CD14-positive monocyte (primary cell): ENCODE measurements at regions not wholly inside any gene's neighbourhood (a gene's known extent, or its start where the extent isn't known, plus 50 kb on each side); places are given as distances from the start of the nearest gene placed in this dataset.

Experiments
- DNase-seq, 3 donors: peaks; one replicate each; pipeline ENCODE4 v3.0.0-alpha.2; 2011 to 2022
- H2AFZ ChIP-seq: 2 replicates; pipeline ENCODE4 v1.6.0; 2012; ENCODE audit warnings: mild to moderate bottlenecking, low read depth, low read length, inconsistent platforms; ENCODE audit not compliant: insufficient read depth, poor library complexity, severe bottlenecking
- H3K27ac ChIP-seq, 2 donors: 1 replicate in 1 of 2; 2 replicates in 1 of 2; pipeline ENCODE4 v1.5.1; 2012 to 2013; ENCODE audit warnings: low read length in 2 of 2, control low read depth in 1 of 2, inconsistent platforms in 1 of 2, low read depth in 1 of 2, mild to moderate bottlenecking in 1 of 2
- H3K27me3 ChIP-seq, 2 donors: one replicate each; pipeline versions ENCODE4 v1.6.0 to v1.6.1; 2011 to 2013; ENCODE audit warnings: low read length in 2 of 2; ENCODE audit not compliant: control insufficient read depth in 2 of 2, insufficient read depth in 2 of 2
- H3K36me3 ChIP-seq, 2 donors: replicated peaks in 1 of 2; 1 replicate in 1 of 2; 2 replicates in 1 of 2; pipeline versions ENCODE4 v1.5.1 to v1.6.1; 2012 to 2013; ENCODE audit warnings: low read length in 2 of 2, control low read depth in 1 of 2, inconsistent platforms in 1 of 2, mild to moderate bottlenecking in 1 of 2; ENCODE audit not compliant: insufficient read depth in 2 of 2, control insufficient read depth in 1 of 2
- H3K4me1 ChIP-seq, 2 donors: 1 replicate in 1 of 2; 2 replicates in 1 of 2; pipeline versions ENCODE4 v1.5.1 to v1.6.1; 2012 to 2013; ENCODE audit warnings: low read length in 2 of 2, control low read depth in 1 of 2, inconsistent platforms in 1 of 2, mild to moderate bottlenecking in 1 of 2, moderate library complexity in 1 of 2; ENCODE audit not compliant: insufficient read depth in 2 of 2, control insufficient read depth in 1 of 2
- H3K4me2 ChIP-seq: replicated peaks from 2 replicates; pipeline ENCODE3; 2012; ENCODE audit warnings: low read length, moderate library complexity, mild to moderate bottlenecking; ENCODE audit not compliant: poor library complexity, severe bottlenecking; ENCODE audit errors: extremely low read depth
- H3K4me3 ChIP-seq, 3 experiments: fragments of 200-600 bp in 1 of 3; sonication (generic) in 1 of 3; replicated peaks in 1 of 3; 1 replicate in 2 of 3; 2 replicates in 1 of 3; pipeline ENCODE4 v1.5.1; 2011 to 2013; ENCODE audit warnings: low read length in 3 of 3, mild to moderate bottlenecking in 3 of 3, control low read depth in 2 of 3, low read depth in 2 of 3, inconsistent platforms in 1 of 3, moderate library complexity in 1 of 3
- H3K79me2 ChIP-seq: 2 replicates; pipeline ENCODE4 v1.6.0; 2012; ENCODE audit warnings: mild to moderate bottlenecking, control low read depth, inconsistent platforms, low read length, moderate library complexity; ENCODE audit not compliant: insufficient read depth
- H3K9ac ChIP-seq: 2 replicates; pipeline ENCODE4 v1.6.0; 2017; ENCODE audit warnings: low read length, mild to moderate bottlenecking; ENCODE audit not compliant: insufficient read depth, poor library complexity, severe bottlenecking
- H3K9me3 ChIP-seq, 2 donors: replicated peaks in 1 of 2; 1 replicate in 1 of 2; 2 replicates in 1 of 2; pipeline versions ENCODE4 v1.5.1 to v1.6.1; 2012 to 2013; ENCODE audit warnings: low read length in 2 of 2, control low read depth in 1 of 2; ENCODE audit not compliant: control insufficient read depth in 1 of 2, insufficient read depth in 1 of 2
- H4K20me1 ChIP-seq: 2 replicates; pipeline ENCODE4 v1.6.0; 2012; ENCODE audit warnings: mild to moderate bottlenecking, low read length, control low read depth, moderate library complexity; ENCODE audit not compliant: insufficient read depth
- H3K27ac Mint-ChIP-seq, 7 donors: one replicate each; pipeline ENCODE4 v1.8.0; 2020; ENCODE audit warnings: mild to moderate bottlenecking in 7 of 7, mixed read lengths in 7 of 7, moderate library complexity in 6 of 7, inconsistent platforms in 2 of 7
- H3K27me3 Mint-ChIP-seq, 3 donors: one replicate each; pipeline ENCODE4 v1.8.0; 2021 to 2022; ENCODE audit warnings: low read depth in 3 of 3, mild to moderate bottlenecking in 3 of 3, mixed read lengths in 3 of 3, moderate library complexity in 3 of 3, inconsistent platforms in 1 of 3
- H3K36me3 Mint-ChIP-seq, 2 donors: one replicate each; pipeline ENCODE4 v1.8.0; 2020; ENCODE audit warnings: mixed read lengths in 2 of 2, inconsistent platforms in 1 of 2, mild to moderate bottlenecking in 1 of 2
- H3K4me1 Mint-ChIP-seq: one replicate; pipeline ENCODE4 v1.8.0; 2020; ENCODE audit warnings: mild to moderate bottlenecking, mixed read lengths
- H3K4me3 Mint-ChIP-seq, 2 donors: one replicate each; pipeline ENCODE4 v1.8.0; 2020; ENCODE audit warnings: mild to moderate bottlenecking in 2 of 2, mixed read lengths in 2 of 2, moderate library complexity in 1 of 2
- H3K9me3 Mint-ChIP-seq, 7 donors: one replicate each; pipeline ENCODE4 v1.8.0; 2020 to 2022; ENCODE audit warnings: mixed read lengths in 7 of 7, mild to moderate bottlenecking in 6 of 7, moderate library complexity in 6 of 7, inconsistent platforms in 2 of 7
- CTCF ChIP-seq: fragments of 200-600 bp; IDR thresholded peaks from one replicate; pipeline ENCODE4 v1.8.0; 2022; ENCODE audit warnings: antibody characterized with exemption, mild to moderate bottlenecking
- WGBS: methylation state at CpG from one replicate; pipeline ENCODE4 v1.1.5; 2013; ENCODE audit warnings: missing lambda C conversion rate; ENCODE audit not compliant: insufficient coverage; 5-methylcytosine and 5-hydroxymethylcytosine counted together
- intact Hi-C, 2 donors: fragments of 100-400 bp; cut with micrococcal nuclease; formaldehyde crosslinking; loops; one replicate each; pipeline versions ENCODE4 v1.15.0 to v1.15.1; 2023

GRCh38 chr18:46352520-46353250 lies 248.5 kb downstream of the HAUS1 start:
- intact Hi-C loops, result no loop called here

GRCh38 chr18:46353460-46353859 lies 249.3 kb downstream of the HAUS1 start:
- DNase-seq, result no peak
- 93% methylated on average over 3 of the region's 9 CpGs for WGBS
- intact Hi-C loops, result no loop called here
- Histone ChIP-seq H2AFZ (no peak overlapping the region), H4K20me1 (no peaks in the 10 kb centered on the region), H3K27ac (no peak overlapping the region), H3K4me3 (no peak overlapping the region), H3K36me3 (no peaks in the 10 kb centered on the region), H3K4me1 (no peaks in the 10 kb centered on the region), H3K9ac (no peak overlapping the region), H3K4me2 (no peak overlapping the region), H3K9me3 (no peaks in the 10 kb centered on the region), H3K27me3 (no peaks in the 10 kb centered on the region), H3K79me2 (no peaks in the 10 kb centered on the region)
- H3K27ac Mint-ChIP-seq, result no peak overlapping the region
- peaks cover 0 to 2% (median 0%) of the 10 kb centered on the region in 7 donors for H3K9me3 Mint-ChIP-seq
- H3K4me3 Mint-ChIP-seq, result no peak overlapping the region
- H3K27me3 Mint-ChIP-seq, result peaks cover 0 to 5% (median 4%) of the 10 kb centered on the region in 3 donors
- no peak for TF ChIP-seq CTCF
- H3K4me1 Mint-ChIP-seq, result peaks cover 2% of the 10 kb centered on the region
- no peaks in the 10 kb centered on the region for H3K36me3 Mint-ChIP-seq

More at GRCh38 chr18:46352520-46353250, 248.5 kb downstream of the HAUS1 start:
- no peak for TF ChIP-seq CTCF
- no peak overlapping the region for H3K27ac ChIP-seq
- no peaks in the 10 kb centered on the region for H3K36me3 Mint-ChIP-seq
- H3K4me1 Mint-ChIP-seq, result peaks cover 4% of the 10 kb centered on the region
- H3K27me3 ChIP-seq, result no peaks in the 10 kb centered on the region
- WGBS, result 83% methylated on average over 1 of the region's 5 CpGs
- H2AFZ ChIP-seq, result no peak overlapping the region
- H3K27ac Mint-ChIP-seq, result no peak overlapping the region
- H4K20me1 ChIP-seq, result no peaks in the 10 kb centered on the region
- H3K4me3 Mint-ChIP-seq, result no peak overlapping the region
- no peak overlapping the region for H3K4me3 ChIP-seq
- H3K9me3 ChIP-seq, result no peaks in the 10 kb centered on the region
- no peak overlapping the region for H3K9ac ChIP-seq
- no peaks in the 10 kb centered on the region for H3K79me2 ChIP-seq
- no peaks in the 10 kb centered on the region for H3K36me3 ChIP-seq
- H3K27me3 Mint-ChIP-seq, result peaks cover 0 to 6% (median 4%) of the 10 kb centered on the region in 3 donors
- no peak for DNase-seq
- H3K9me3 Mint-ChIP-seq, result no peaks in the 10 kb centered on the region
- H3K4me2 ChIP-seq, result no peak overlapping the region
- no peaks in the 10 kb centered on the region for H3K4me1 ChIP-seq
